GM12878 (cell line): ENCODE measurements at regions not wholly inside any gene's neighbourhood (a gene's known extent, or its start where the extent isn't known, plus 50 kb on each side); places are given as distances from the start of the nearest gene placed in this dataset.

ENCODE experiments used
- ATAC-seq: fragments of 200-7000 bp; cut with Tn5 transposase; 3 replicates; pipeline ENCODE4 v1.9.1; 2020; ENCODE audit warnings: mild to moderate bottlenecking, moderate library complexity
- BruUV-seq: library from RNA; stranded (reverse); fragments of 400-500 nt; replicated peaks from 2 replicates; lab custom pipeline; 2021; lab: Mats Ljungman, UMichigan
- CTCF ChIA-PET: fragments of 300-600 bp; sonication (Branson Sonifier 250); formaldehyde crosslinking; extraction: SDS; loops from one replicate; lab custom pipeline; 2021; ENCODE audit warnings: inconsistent platforms; lab: Yijun Ruan, JAX
- POLR2A ChIA-PET: fragments of 350-600 bp; formaldehyde crosslinking; extraction: SDS; loops from one replicate; lab custom pipeline; 2021; ENCODE audit warnings: inconsistent platforms; lab: Charles Lee
- RAD21 ChIA-PET: fragments of 300-600 bp; sonication (Branson Sonifier 250); formaldehyde crosslinking; loops from one replicate; lab custom pipeline; 2023; ENCODE audit warnings: antibody characterized with exemption; ENCODE audit not compliant: unreplicated experiment; lab: Charles Lee
- SMC1A ChIA-PET: fragments of 300-600 bp; sonication (Branson Sonifier 250); formaldehyde crosslinking; loops from one replicate; lab custom pipeline; 2023; ENCODE audit not compliant: unreplicated experiment, uncharacterized antibody; lab: Charles Lee
- DNase-seq: peaks from one replicate; pipeline ENCODE4 v3.0.0-alpha.2; 2011; ENCODE audit warnings: low read depth, low spot score
- FAIRE-seq: peaks from 3 replicates; lab custom pipeline; 2011; peaks lifted over from hg19 to GRCh38; lab: Jason Lieb, UNC
- H2AFZ ChIP-seq: 2 replicates; pipeline ENCODE4 v1.6.0; 2011; ENCODE audit warnings: low read depth, low read length, control low read depth; ENCODE audit not compliant: control insufficient read depth
- H3K27ac ChIP-seq: 2 replicates; pipeline ENCODE4 v1.5.1; 2011; ENCODE audit warnings: control low read depth; ENCODE audit not compliant: control insufficient read depth, insufficient read depth
- H3K27me3 ChIP-seq, 2 experiments: replicated peaks in 1 of 2; 2 replicates each; pipeline versions ENCODE4 v1.6.0 to v1.6.1; 2011; ENCODE audit warnings: low read length in 1 of 2; ENCODE audit not compliant: control insufficient read depth in 2 of 2, insufficient read depth in 2 of 2
- H3K36me3 ChIP-seq, 2 experiments: 2 replicates each; pipeline ENCODE4 v1.5.1; 2011; ENCODE audit warnings: low read length in 1 of 2; ENCODE audit not compliant: control insufficient read depth in 2 of 2, insufficient read depth in 2 of 2
- H3K4me1 ChIP-seq: 2 replicates; pipeline ENCODE4 v1.6.1; 2011; ENCODE audit warnings: mild to moderate bottlenecking, low read length, moderate library complexity, mixed read lengths; ENCODE audit not compliant: control insufficient read depth, insufficient read depth
- H3K4me2 ChIP-seq: 2 replicates; pipeline ENCODE4 v1.6.0; 2011; ENCODE audit warnings: control low read depth; ENCODE audit not compliant: control insufficient read depth, insufficient read depth
- H3K4me3 ChIP-seq: fragments of 200-600 bp; sonication (generic); 2 replicates; pipeline ENCODE4 v1.5.1; 2016
- H3K79me2 ChIP-seq: 2 replicates; pipeline ENCODE4 v1.6.0; 2011; ENCODE audit warnings: low read length; ENCODE audit not compliant: control insufficient read depth, insufficient read depth
- H3K9ac ChIP-seq: 2 replicates; pipeline ENCODE4 v1.8.0; 2011; ENCODE audit warnings: low read length, control low read depth, mixed read lengths; ENCODE audit not compliant: control insufficient read depth, insufficient read depth
- H3K9me3 ChIP-seq: replicated peaks from 3 replicates; pipeline ENCODE4 v1.5.1; 2011; ENCODE audit warnings: mild to moderate bottlenecking, low read length; ENCODE audit not compliant: control insufficient read depth, insufficient read depth
- H4K20me1 ChIP-seq: 2 replicates; pipeline ENCODE4 v1.6.0; 2011; ENCODE audit not compliant: control insufficient read depth, insufficient read depth
- BCL11A ChIP-seq: IDR thresholded peaks from 2 replicates; pipeline ENCODE4 v1.6.1; 2011; ENCODE audit warnings: low read depth, low read length
- EED ChIP-seq: sonication (generic); IDR thresholded peaks from 2 replicates; pipeline ENCODE4 v1.6.1; 2016; ENCODE audit warnings: antibody characterized with exemption, low read depth
- LARP7 ChIP-seq: fragments of 450-650 bp; IDR thresholded peaks from 2 replicates; pipeline ENCODE4 v1.6.1; 2017; ENCODE audit warnings: mild to moderate bottlenecking
- RFX5 ChIP-seq: IDR thresholded peaks from 2 replicates; pipeline ENCODE4 v1.6.1; 2011; ENCODE audit warnings: low read depth, low read length, improper control_type of control experiment
- SPI1 ChIP-seq: IDR thresholded peaks from 2 replicates; pipeline ENCODE4 v1.6.1; 2011; ENCODE audit warnings: low read depth, mild to moderate bottlenecking, low read length, moderate library complexity, borderline replicate concordance; ENCODE audit not compliant: insufficient read depth
- SUPT20H ChIP-seq: IDR thresholded peaks from 2 replicates; pipeline ENCODE4 v1.6.1; 2011; ENCODE audit warnings: low read depth, mild to moderate bottlenecking, low read length, moderate library complexity, borderline replicate concordance; ENCODE audit not compliant: control insufficient read depth
- TCF7 ChIP-seq: IDR thresholded peaks from 2 replicates; pipeline ENCODE4 v1.6.1; 2014; ENCODE audit warnings: antibody characterized with exemption, borderline replicate concordance
- YY1 ChIP-seq: IDR thresholded peaks from 2 replicates; pipeline ENCODE4 v1.6.1; 2011; ENCODE audit warnings: low read depth, mild to moderate bottlenecking, low read length
- whole genome bisulfite sequencing: methylation state at CpG from one replicate; pipeline ENCODE4 v1.1.6; 2016; ENCODE audit warnings: low lambda C conversion rate; ENCODE audit not compliant: insufficient replicate concordance, insufficient coverage; ENCODE audit errors: missing lambda C conversion rate; 5-methylcytosine and 5-hydroxymethylcytosine counted together
- in situ Hi-C: fragments of 300-500 bp; cut with MboI; formaldehyde crosslinking; loops from 9 replicates; pipeline ENCODE4 v1.14.3; 2018; ENCODE audit warnings: mixed read lengths
- intact Hi-C: fragments of 100-400 bp; cut with micrococcal nuclease; formaldehyde crosslinking; loops from one replicate; pipeline ENCODE4 v1.14.2; 2022; ENCODE audit not compliant: unreplicated experiment
- TF ChIP-seq, protein P1 (sequence below): fragments of 450-650 bp; IDR thresholded peaks from 2 replicates; pipeline ENCODE4 v1.6.1; 2017; ENCODE audit warnings: mild to moderate bottlenecking, low read depth, inconsistent platforms; ENCODE audit not compliant: poor library complexity, severe bottlenecking

GRCh38 chr6:22363714-22364239, 66.9 kb upstream of the PRL start (continued):
- TF ChIP-seq SPI1 (peak; percentile 73), BCL11A (0 out of 2 replicates have a peak, but pooled peaks have one; percentile 27), EED (0 out of 2 replicates have a peak, but pooled peaks have one; percentile 30), RFX5 (no peak), SUPT20H (no peak)
- TF ChIP-seq, protein P1, sequence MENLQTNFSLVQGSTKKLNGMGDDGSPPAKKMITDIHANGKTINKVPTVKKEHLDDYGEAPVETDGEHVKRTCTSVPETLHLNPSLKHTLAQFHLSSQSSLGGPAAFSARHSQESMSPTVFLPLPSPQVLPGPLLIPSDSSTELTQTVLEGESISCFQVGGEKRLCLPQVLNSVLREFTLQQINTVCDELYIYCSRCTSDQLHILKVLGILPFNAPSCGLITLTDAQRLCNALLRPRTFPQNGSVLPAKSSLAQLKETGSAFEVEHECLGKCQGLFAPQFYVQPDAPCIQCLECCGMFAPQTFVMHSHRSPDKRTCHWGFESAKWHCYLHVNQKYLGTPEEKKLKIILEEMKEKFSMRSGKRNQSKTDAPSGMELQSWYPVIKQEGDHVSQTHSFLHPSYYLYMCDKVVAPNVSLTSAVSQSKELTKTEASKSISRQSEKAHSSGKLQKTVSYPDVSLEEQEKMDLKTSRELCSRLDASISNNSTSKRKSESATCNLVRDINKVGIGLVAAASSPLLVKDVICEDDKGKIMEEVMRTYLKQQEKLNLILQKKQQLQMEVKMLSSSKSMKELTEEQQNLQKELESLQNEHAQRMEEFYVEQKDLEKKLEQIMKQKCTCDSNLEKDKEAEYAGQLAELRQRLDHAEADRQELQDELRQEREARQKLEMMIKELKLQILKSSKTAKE, result no peak
- TF ChIP-seq, all 136 proteins: peak for 10

- in situ Hi-C loops, result no loop called here
- H2AFZ ChIP-seq, result no peak overlapping the region; the same call in 1 of the 2 replicates
- H4K20me1 ChIP-seq, result no peaks in the 10 kb centered on the region
- no peak for FAIRE-seq
- POLR2A ChIA-PET, result interaction anchor here (1.1 to 1.3 kb wide), 2 partner anchors 9 to 11 kb away, joined by 3 to 4 read pairs; no protein-coding TSS in a partner anchor
- no TSS peak for BruUV-seq
- WGBS, result 36% methylated on average over 2 of the region's 2 CpGs
- H3K4me2 ChIP-seq, result no peak overlapping the region
- RAD21 ChIA-PET, result interaction anchor here (0.6 to 1.1 kb wide), 3 partner anchors 13 to 336 kb away, joined by 3 read pairs; no protein-coding TSS in a partner anchor
- H3K9ac ChIP-seq, result no peak overlapping the region
- H3K36me3 ChIP-seq, result no peaks in the 10 kb centered on the region
- no peaks in the 10 kb centered on the region for H3K79me2 ChIP-seq
- no peak overlapping the region for H3K4me3 ChIP-seq
- CTCF ChIA-PET, result no interaction called here
- no peaks in the 10 kb centered on the region; the same call in 1 of the 3 replicates for H3K9me3 ChIP-seq
- peaks cover 10% of the 10 kb centered on the region; the same call in 1 of the 2 replicates for H3K4me1 ChIP-seq
- TF ChIP-seq TCF7, result peak; percentile 32; the same call in 1 of the 2 replicates
- 0 out of 2 replicates have a peak, but pooled peaks have one; percentile 23 for TF ChIP-seq EED
- no peak for TF ChIP-seq YY1
- TF ChIP-seq LARP7, result no peak
- intact Hi-C loops, result loop anchor here (10.0 kb wide), 1 partner anchor 520 kb away; no protein-coding TSS in a partner anchor
- DNase-seq, result no peak
- SMC1A ChIA-PET, result interaction anchor here (1.0 to 3.7 kb wide), 5 partner anchors 9 to 23 kb away, joined by 3 to 36 read pairs (median 7); no protein-coding TSS in a partner anchor
- H3K27me3 ChIP-seq, result no peaks in the 10 kb centered on the region
- peak overlapping the region; percentile 60 for H3K27ac ChIP-seq
- no peak for ATAC-seq
Observed at GRCh38 chr6:22364306-22364705, 67.5 kb upstream of the PRL start.
